ENCODE measurements at regions not wholly inside any gene's neighbourhood (a gene's known extent, or its start where the extent isn't known, plus 50 kb on each side); places are given as distances from the start of the nearest gene placed in this dataset.

DNA sequence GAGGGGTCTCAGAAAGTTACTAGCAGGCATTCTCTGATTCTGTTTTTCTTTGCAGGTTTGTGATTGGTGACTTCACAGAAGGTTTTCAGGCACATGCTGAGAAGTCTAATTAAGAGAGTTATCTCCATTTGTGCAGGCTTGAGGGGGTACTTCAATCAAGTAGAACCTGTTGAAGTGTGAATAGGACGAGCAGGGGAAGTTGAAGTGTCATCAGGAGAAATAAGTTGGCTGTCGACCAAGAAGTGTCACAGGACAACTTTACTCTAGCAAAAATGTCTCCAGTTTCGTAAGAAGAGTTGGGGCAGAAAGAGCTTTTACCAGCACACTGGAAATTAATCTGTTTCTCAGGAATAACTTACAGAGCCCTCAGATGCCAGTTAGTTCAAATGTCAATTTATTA is 576.5 kb upstream of the SLITRK5 start:
- TF ChIP-seq CTCF (IDR thresholded peaks at IDR 0.05) (no peak), ZFX (IDR thresholded peaks at IDR 0.05; ENCODE audit: borderline replicate concordance) (no peak)

All from 22Rv1 (cell line).